ENCODE measurements at regions not wholly inside any gene's neighbourhood (a gene's known extent, or its start where the extent isn't known, plus 50 kb on each side); places are given as distances from the start of the nearest gene placed in this dataset.

DNA sequence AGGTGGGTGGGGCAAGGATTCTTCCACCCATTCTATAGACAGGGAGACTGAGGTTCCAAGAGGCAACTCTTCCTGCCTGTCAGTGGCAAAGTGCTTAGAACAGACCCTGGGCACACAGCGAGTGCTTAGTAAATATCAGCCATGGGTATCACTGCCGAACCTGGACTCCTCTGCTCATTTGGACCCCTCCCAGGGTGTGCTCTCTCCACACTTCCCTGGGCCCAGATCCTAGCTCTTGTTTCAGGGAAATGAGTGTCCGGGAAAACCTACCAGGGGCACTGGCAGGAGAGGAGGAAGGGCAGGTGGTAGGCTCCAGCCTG is 136.3 kb downstream of the CYP26B1 start:
- TF ChIP-seq, protein P1, sequence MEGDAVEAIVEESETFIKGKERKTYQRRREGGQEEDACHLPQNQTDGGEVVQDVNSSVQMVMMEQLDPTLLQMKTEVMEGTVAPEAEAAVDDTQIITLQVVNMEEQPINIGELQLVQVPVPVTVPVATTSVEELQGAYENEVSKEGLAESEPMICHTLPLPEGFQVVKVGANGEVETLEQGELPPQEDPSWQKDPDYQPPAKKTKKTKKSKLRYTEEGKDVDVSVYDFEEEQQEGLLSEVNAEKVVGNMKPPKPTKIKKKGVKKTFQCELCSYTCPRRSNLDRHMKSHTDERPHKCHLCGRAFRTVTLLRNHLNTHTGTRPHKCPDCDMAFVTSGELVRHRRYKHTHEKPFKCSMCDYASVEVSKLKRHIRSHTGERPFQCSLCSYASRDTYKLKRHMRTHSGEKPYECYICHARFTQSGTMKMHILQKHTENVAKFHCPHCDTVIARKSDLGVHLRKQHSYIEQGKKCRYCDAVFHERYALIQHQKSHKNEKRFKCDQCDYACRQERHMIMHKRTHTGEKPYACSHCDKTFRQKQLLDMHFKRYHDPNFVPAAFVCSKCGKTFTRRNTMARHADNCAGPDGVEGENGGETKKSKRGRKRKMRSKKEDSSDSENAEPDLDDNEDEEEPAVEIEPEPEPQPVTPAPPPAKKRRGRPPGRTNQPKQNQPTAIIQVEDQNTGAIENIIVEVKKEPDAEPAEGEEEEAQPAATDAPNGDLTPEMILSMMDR (conservative IDR thresholded peaks at IDR 0.05): no peak
- no peak for TF ChIP-seq EZH2 (IDR thresholded peaks at IDR 0.05; ENCODE audit: low read depth)

Measured in PC-9 (cell line).